Kidney epithelial cell (primary cell): ENCODE measurements at regions not wholly inside any gene's neighbourhood (a gene's known extent, or its start where the extent isn't known, plus 50 kb on each side); places are given as distances from the start of the nearest gene placed in this dataset.

Source experiments
- DNase-seq: peaks from one replicate; pipeline ENCODE4 v3.0.0-alpha.2; 2010; ENCODE audit warnings: low read depth
- H3K27me3 ChIP-seq: 2 replicates; pipeline ENCODE4 v1.6.0; 2011; ENCODE audit warnings: low read length; ENCODE audit not compliant: control insufficient read depth, insufficient read depth
- H3K36me3 ChIP-seq: 2 replicates; pipeline ENCODE4 v1.5.1; 2011; ENCODE audit warnings: low read length; ENCODE audit not compliant: control insufficient read depth, insufficient read depth
- H3K4me3 ChIP-seq: 2 replicates; pipeline ENCODE4 v1.5.1; 2011; ENCODE audit warnings: low read depth, mild to moderate bottlenecking, control low read depth, low read length
- TF ChIP-seq, protein P1 (sequence below): IDR thresholded peaks from 2 replicates; pipeline ENCODE4 v1.5.1; 2011; ENCODE audit warnings: mild to moderate bottlenecking, moderate library complexity, low read length, control low read depth, inconsistent platforms; ENCODE audit not compliant: insufficient read depth, poor library complexity, severe bottlenecking

DNA sequence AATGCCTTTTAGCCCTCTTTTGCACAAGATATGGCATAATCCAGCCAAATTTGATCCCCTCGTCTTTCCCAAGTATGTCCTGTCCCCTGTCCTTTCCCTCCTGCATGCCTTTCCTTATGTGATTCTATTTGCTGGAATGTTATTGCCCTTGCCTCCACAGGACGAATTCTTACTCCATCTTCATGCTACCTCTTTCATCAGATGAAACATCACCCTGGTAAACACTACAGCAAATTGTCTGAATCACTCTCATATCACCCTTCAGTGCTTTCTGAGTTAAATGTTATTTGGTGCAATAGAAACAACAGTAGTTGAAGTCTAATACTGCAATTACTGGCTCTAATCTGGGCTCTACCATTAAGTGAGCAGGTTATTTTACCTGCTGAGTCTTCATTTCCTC, 52.2 kb upstream of the FAT1 start:
- no peaks in the 10 kb centered on the region for H3K36me3 ChIP-seq
- TF ChIP-seq, protein P1, sequence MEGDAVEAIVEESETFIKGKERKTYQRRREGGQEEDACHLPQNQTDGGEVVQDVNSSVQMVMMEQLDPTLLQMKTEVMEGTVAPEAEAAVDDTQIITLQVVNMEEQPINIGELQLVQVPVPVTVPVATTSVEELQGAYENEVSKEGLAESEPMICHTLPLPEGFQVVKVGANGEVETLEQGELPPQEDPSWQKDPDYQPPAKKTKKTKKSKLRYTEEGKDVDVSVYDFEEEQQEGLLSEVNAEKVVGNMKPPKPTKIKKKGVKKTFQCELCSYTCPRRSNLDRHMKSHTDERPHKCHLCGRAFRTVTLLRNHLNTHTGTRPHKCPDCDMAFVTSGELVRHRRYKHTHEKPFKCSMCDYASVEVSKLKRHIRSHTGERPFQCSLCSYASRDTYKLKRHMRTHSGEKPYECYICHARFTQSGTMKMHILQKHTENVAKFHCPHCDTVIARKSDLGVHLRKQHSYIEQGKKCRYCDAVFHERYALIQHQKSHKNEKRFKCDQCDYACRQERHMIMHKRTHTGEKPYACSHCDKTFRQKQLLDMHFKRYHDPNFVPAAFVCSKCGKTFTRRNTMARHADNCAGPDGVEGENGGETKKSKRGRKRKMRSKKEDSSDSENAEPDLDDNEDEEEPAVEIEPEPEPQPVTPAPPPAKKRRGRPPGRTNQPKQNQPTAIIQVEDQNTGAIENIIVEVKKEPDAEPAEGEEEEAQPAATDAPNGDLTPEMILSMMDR, result no peak
- no peak for DNase-seq
- no peak overlapping the region for H3K4me3 ChIP-seq
- no peaks in the 10 kb centered on the region for H3K27me3 ChIP-seq

DNA sequence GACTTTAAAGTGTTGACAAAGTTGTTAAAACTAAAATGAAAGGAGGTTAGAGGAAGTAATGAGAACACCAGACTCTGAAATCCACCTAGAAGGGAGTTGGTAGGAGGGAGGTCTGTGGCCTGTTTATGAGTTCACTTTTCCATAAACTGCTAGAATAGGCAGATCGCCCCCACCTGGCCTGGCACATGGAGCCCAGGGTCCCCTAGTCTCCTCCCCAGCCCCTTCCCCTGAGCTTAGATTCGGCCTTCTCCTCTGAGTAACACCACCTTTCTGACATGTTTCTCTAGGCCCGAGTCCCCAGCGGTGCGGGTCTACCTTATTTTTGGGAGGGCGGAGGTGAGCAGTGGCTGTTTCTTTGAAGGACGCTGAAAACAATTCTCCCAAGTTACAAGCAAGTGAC, 54.5 kb upstream of the FAT1 start:
- Histone ChIP-seq H3K36me3 (no peaks in the 10 kb centered on the region), H3K27me3 (no peaks in the 10 kb centered on the region), H3K4me3 (no peak overlapping the region)
- TF ChIP-seq, protein P1, result no peak
- no peak for DNase-seq

DNA sequence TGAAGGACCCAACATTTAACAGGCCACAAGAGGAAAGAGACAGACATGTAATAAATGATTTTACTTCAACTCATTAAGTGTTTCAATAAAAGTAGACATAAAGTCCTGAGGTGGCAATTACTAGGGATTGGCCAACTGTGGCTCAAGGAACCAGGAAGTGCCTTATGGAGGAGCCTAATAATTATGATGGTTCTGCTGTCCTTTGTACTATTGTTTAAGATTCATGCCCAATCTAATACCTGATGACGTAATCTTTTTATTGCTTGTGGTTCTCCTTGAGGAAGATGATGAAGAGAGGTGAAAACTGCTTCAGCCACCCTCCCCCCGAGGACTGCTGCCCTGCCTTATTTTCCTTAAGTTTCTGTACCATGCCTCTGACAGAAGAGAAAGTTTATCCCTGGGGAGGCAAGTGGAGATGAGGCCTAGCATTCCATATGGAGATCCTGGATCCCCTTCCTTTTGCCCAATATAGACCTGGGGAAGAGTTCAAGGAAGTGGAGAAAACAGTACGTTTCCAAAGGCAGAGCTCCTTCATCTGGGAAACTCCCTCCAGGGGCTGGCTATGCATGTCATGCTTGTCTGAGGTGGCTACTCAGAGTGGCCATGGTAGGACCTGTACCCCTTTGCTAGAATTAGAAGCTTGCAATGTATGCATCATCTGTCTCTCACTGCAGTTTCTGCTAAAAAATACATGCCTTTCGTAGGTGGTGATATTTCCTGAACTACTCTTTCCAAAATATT, 56.8 kb upstream of the FAT1 start:
- TF ChIP-seq, protein P1, result no peak
- no peak for DNase-seq
- Histone ChIP-seq H3K4me3 (no peak overlapping the region), H3K36me3 (no peaks in the 10 kb centered on the region), H3K27me3 (no peaks in the 10 kb centered on the region)

DNA sequence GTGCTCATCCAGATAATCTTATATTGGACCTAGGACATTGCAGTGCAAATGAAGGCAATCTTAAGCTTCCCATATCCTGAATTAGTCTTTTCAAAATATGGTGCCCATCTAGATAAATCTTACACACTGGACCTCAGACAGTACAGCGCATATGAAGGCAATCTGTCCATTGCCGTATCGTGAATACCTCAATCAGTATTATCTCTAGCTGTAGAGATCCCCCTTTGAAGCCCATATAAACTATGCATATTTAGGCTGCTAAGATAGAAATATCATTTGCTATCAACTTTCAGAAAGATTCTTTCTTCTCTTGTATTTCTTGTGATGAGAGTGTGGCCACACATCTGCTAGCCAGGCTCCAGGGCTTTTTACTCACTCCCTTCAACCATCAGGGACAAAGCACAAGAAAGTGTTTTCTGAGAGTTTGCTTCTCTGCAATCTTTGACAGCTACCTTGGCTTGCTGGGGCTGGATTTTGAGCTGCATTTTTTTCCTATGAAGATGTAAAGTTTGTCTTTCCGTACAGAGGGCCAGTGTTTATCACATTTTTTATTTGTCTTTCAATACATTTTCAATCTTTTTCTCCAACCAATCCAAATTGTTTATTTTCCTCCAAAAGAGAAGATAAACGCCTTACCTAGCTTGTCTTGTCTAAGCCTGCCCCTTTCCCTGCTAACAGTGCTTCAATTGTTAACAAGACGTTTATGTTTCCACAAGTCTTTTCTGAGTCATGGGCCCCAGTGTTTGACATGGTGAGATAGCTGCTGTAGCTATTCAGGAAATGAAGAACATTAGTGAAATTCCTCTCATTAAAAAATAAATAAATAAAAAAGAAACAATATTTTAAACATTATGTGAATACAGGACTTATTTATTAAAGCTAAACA, 57.6 kb upstream of the FAT1 start:
- Histone ChIP-seq H3K27me3 (no peaks in the 10 kb centered on the region), H3K36me3 (no peaks in the 10 kb centered on the region), H3K4me3 (no peak overlapping the region)
- TF ChIP-seq, protein P1, result no peak
- DNase-seq, result no peak

DNA sequence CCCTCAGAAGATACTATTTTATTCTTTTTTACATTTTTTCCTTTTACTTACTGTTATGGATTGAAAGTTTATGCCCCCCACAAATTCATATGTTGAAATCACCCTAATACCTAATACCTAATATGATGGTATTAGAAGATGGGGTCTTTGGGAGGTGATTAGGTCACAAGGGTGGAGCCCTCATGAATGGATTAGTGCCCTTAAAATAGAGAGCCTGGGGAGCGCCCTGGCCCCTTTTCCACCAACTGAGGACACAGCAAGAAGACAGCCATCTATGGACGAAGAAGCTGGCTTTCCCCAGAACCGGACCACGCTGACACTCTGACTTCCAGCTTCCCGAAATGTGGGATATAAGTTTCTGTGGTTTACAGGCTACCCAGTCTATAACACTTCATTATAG, 58.6 kb upstream of the FAT1 start:
- DNase-seq, result no peak
- TF ChIP-seq, protein P1, result no peak
- H3K27me3 ChIP-seq, result no peaks in the 10 kb centered on the region
- no peaks in the 10 kb centered on the region for H3K36me3 ChIP-seq
- H3K4me3 ChIP-seq, result no peak overlapping the region
